ENCODE measurements at regions not wholly inside any gene's neighbourhood (a gene's known extent, or its start where the extent isn't known, plus 50 kb on each side); places are given as distances from the start of the nearest gene placed in this dataset.

DNA sequence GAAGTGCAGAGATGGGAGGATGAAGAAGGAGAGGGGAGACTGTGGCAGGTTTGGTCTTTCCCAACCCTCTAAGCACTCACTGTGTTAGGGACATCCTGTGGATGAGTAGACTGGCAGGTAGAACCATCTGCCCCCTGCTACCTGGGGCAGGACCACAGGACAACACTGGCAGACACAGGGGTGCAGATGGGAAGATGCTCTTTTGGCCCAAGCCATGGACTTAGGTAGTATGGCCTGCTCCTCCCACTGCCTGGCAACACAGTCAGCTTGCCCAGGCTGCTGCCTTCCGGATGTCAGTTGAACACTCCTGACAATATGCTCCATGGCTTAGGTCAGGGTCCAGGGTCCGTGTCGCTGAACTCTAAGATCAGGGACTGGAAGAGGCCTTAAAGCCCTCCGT lies 140.7 kb upstream of the NAV2 start:
- no peak for DNase-seq
- in situ Hi-C loops (cut with MboI; ENCODE audit: low pct_unique_long_range_greater_than_20kb, low sequenced_read_pairs), result loop anchor here (25.0 kb wide), 2 partner anchors 165 to 340 kb away; no protein-coding TSS in a partner anchor

GRCh38 chr11:19570889-19571288 lies 141.7 kb upstream of the NAV2 start:
- in situ Hi-C loops (cut with MboI; ENCODE audit: low pct_unique_long_range_greater_than_20kb, low sequenced_read_pairs), result loop anchor here (25.0 kb wide), 2 partner anchors 166 to 341 kb away; no protein-coding TSS in a partner anchor

DNA sequence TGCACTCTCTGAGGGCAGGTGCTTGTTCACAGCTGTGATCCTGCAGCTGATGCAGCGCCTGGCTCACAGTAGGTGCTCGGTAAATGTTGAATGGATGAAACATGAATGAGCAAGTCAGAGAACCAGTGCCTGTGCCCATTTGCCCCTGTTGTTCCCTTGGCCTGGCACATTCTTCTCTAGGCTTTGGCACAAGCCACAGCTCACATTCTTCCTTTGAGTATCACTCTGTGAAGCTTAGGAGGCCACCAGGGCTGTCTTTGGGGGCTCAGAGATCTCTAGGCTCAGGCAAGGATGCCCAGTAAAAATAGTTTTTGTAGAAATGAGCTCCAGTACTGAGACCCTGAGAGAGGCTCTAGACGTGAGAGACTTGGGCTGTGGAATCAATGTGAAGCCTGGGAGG lies 144.6 kb upstream of the NAV2 start:
- no peak for DNase-seq
- in situ Hi-C loops (cut with MboI; ENCODE audit: low pct_unique_long_range_greater_than_20kb, low sequenced_read_pairs), result loop anchor here (25.0 kb wide), 2 partner anchors 169 to 344 kb away; no protein-coding TSS in a partner anchor

More at GRCh38 chr11:19570889-19571288, 141.7 kb upstream of the NAV2 start:
- no peak for DNase-seq

DNA sequence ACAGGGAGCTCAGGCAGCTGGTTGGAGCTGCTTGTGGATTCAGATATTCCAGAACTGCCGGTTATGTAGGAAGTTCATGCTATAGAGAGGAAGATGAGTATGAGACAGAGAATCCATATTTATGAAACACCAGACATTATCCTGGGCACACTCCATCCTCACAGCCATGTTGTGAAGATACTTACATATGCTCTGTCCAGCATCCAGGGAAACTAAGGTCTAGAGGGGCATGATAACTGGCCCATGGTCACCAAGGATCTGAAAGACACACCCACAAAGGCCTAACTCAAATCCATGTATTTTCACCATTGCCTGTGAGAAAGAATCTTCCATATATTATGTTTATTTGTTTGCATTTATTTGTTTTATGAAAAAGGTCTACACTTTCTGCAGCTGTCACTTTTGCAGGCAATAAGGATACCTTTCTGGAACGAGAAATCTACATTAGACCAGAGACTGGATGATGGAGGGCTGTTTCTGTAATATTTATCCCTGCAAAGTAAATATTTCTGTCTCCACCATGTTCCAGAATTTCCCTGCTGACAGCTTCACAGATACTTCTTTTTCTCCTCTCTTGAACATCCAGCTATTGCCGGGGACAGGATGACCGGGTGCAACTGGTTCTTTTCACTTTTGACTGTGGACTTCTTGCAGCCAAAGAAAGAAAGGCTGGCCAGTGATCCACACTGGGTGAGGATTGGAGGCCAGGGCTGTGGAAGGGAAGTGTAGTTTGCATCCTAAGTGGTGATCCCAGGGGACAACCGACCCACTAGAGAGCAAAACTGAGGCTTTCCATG lies 145.9 kb upstream of the NAV2 start:
- DNase-seq, result no peak
- in situ Hi-C loops (cut with MboI; ENCODE audit: low pct_unique_long_range_greater_than_20kb, low sequenced_read_pairs), result loop anchor here (25.0 kb wide), 2 partner anchors 171 to 346 kb away; no protein-coding TSS in a partner anchor

- in situ Hi-C loops (cut with MboI; ENCODE audit: low pct_unique_long_range_greater_than_20kb, low sequenced_read_pairs), result loop anchor here (25.0 kb wide), 2 partner anchors 172 to 347 kb away; no protein-coding TSS in a partner anchor
- no peak for DNase-seq
Measured at GRCh38 chr11:19565639-19566038, 147.0 kb upstream of the NAV2 start.

DNA sequence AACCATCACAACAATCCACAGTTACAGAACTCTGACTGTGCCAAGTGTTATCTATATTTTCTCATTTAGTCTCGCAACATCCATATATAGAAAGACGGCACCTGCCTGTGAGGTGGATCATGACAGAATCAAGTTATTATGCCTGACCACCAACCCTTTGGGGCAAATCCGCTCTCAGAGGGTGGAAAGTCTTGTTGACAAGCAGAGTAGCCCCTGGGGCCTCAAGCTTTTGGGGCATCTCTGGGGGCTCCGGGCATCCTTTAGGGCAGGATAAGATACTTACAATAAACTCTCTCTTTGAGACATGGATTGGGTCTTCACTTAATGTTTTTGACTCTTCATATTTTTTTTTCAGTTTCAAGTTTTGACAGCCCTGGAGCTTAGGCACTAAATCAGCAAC lies 150.5 kb upstream of the NAV2 start:
- in situ Hi-C loops (cut with MboI; ENCODE audit: low pct_unique_long_range_greater_than_20kb, low sequenced_read_pairs), result loop anchor here (25.0 kb wide), 2 partner anchors 175 to 350 kb away; no protein-coding TSS in a partner anchor
- no peak for DNase-seq

- DNase-seq, result no peak
- in situ Hi-C loops (cut with MboI; ENCODE audit: low pct_unique_long_range_greater_than_20kb, low sequenced_read_pairs), result loop anchor here (25.0 kb wide), 2 partner anchors 176 to 351 kb away; no protein-coding TSS in a partner anchor
Measured at GRCh38 chr11:19561011-19561410, 151.6 kb upstream of the NAV2 start.

- DNase-seq, result no peak
- in situ Hi-C loops (cut with MboI; ENCODE audit: low pct_unique_long_range_greater_than_20kb, low sequenced_read_pairs), result loop anchor here (25.0 kb wide), 2 partner anchors 177 to 352 kb away; no protein-coding TSS in a partner anchor
Measured at GRCh38 chr11:19560156-19560555, 152.5 kb upstream of the NAV2 start.

- no peak for DNase-seq
- in situ Hi-C loops (cut with MboI; ENCODE audit: low pct_unique_long_range_greater_than_20kb, low sequenced_read_pairs), result loop anchor here (25.0 kb wide), 2 partner anchors 178 to 353 kb away; no protein-coding TSS in a partner anchor
Measured at GRCh38 chr11:19559746-19560145, 152.9 kb upstream of the NAV2 start.

- no peak for DNase-seq
- in situ Hi-C loops (cut with MboI; ENCODE audit: low pct_unique_long_range_greater_than_20kb, low sequenced_read_pairs), result loop anchor here (25.0 kb wide), 2 partner anchors 179 to 354 kb away; no protein-coding TSS in a partner anchor
Measured at GRCh38 chr11:19558189-19558986, 154.2 kb upstream of the NAV2 start.

DNA sequence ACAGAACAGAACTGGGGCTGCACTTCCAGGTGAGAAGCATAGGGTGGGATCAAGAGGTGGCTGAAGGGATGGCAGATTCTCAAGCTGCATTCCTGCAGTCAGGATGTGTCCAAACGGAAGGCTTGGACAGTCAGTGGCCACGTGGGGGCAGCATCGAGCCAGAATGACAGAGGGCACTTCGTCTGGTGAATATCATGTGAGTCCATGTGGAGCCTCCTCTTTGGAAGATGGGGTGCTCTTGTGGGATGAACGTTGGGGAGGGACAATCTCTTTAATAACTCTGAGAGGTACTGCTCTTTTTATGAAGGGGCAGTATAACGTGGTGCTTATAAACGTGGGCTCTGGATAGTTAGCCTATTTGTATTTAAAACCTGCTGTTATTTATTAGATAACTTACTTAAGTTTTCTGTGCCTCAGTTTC lies 154.9 kb upstream of the NAV2 start:
- in situ Hi-C loops (cut with MboI; ENCODE audit: low pct_unique_long_range_greater_than_20kb, low sequenced_read_pairs), result loop anchor here (25.0 kb wide), 2 partner anchors 180 to 355 kb away; no protein-coding TSS in a partner anchor
- peak; percentile 57 for DNase-seq

- no peak for DNase-seq
- in situ Hi-C loops (cut with MboI; ENCODE audit: low pct_unique_long_range_greater_than_20kb, low sequenced_read_pairs), result loop anchor here (25.0 kb wide), 2 partner anchors 180 to 355 kb away; no protein-coding TSS in a partner anchor
Measured at GRCh38 chr11:19557185-19557584, 155.5 kb upstream of the NAV2 start.

DNA sequence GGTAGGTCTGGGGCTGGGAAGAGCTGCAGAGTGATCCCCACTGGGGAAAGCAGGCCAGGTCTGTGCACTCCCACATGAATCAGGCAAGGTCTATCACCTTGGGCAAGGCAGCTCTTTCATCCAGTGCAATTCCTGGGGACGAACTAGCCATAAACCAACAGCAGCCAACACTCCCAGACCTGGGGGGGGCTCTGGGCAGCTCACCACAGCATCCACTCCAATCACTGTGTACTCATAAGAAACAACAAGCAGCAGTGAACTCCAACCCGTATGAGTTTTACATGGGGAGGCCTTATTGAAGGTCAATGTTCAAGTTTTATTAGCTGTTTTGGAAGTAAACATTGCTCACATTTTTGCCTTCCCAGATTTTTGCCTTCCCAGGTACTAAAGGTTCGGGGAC lies 157.4 kb upstream of the NAV2 start:
- in situ Hi-C loops (cut with MboI; ENCODE audit: low pct_unique_long_range_greater_than_20kb, low sequenced_read_pairs), result loop anchor here (25.0 kb wide), 2 partner anchors 182 to 357 kb away; no protein-coding TSS in a partner anchor
- no peak for DNase-seq

DNA sequence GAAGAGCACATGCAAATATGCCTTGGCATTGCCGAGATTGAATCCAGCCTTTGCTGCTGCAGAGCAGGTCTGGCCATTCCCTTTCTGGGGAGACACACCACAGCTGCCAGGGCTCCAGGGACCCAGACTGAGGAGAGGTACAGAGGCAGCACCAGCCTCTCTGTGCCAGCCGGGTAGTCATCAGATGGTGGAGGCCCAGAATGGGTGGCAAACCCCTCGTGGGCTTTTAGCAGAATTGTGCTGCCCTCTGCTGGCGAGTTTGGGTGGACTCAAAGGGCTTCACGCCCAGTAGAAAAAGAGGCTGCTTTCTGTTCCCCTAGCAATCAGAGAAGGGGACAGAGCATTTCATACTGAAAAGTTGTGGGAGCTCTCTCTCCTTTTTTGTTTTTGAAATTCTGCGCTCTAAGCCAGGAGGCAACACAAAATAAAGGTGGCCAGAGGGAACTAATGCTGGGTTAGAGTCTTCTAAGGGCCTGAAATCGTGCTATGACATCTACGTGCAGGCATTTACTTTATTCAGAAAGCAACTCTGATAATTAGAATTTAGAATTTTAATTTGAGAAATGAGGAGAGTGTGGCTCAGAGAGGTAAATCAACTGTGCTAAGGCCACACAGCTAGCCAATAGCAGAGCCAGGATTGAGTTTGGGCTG lies 158.8 kb upstream of the NAV2 start:
- in situ Hi-C loops (cut with MboI; ENCODE audit: low pct_unique_long_range_greater_than_20kb, low sequenced_read_pairs), result loop anchor here (25.0 kb wide), 2 partner anchors 183 to 358 kb away; no protein-coding TSS in a partner anchor

DNA sequence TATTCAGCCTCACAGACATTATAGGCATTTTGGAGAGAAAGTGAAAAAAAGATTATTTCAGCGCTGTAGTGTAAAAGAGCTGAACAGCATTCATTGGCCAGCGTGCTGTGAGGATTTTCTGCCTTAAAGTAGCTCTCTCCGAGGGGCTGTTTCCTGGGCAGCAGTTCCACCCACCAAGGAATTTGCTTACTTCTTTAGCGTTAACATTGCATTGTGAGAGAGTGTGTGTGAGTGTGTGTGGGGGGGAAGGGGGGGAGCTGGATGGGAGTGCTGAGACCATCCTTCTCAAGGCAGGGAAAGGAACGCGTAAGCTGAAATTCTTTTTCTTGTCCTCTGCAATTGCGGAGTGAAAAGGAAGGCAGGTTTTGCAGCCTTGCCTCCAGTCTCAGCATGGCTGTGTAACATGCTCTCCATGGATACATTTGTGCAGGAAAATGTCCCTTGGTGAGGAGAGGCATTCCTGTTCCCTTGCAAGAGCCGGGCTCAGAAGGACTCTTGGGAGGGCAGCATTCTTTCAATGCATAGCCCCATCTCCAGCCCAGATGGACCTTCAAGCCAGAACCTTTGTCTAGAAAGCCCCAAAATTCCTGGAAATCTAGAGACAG lies 159.9 kb upstream of the NAV2 start:
- in situ Hi-C loops (cut with MboI; ENCODE audit: low pct_unique_long_range_greater_than_20kb, low sequenced_read_pairs), result loop anchor here (25.0 kb wide), 2 partner anchors 185 to 360 kb away; no protein-coding TSS in a partner anchor
- no peak for DNase-seq

More for the DNA sequence above, 158.8 kb upstream of the NAV2 start:
- DNase-seq, result peak; percentile 68

GRCh38 chr11:19552161-19552560 lies 160.5 kb upstream of the NAV2 start:
- DNase-seq, result no peak
- in situ Hi-C loops (cut with MboI; ENCODE audit: low pct_unique_long_range_greater_than_20kb, low sequenced_read_pairs), result loop anchor here (25.0 kb wide), 2 partner anchors 185 to 360 kb away; no protein-coding TSS in a partner anchor

DNA sequence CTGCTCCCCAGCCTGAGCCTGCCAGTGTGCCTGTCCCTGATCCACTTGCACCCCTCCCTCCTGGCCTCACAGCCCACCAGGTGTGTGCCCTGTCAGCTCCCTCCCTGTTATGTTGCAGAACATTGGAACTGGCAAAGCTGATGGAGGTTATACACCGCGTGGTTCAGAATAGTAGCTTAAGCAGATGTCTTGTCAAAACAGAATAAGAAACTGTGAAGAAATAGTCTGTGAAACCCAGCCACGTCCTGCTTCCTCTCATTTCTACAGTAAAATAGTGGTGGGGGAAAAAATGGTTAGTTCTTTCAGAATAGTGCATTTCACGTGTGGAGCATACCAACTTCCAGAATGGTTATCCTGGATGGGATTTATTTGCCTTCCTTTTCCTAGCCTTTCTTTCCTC lies 161.2 kb upstream of the NAV2 start:
- DNase-seq, result no peak
- in situ Hi-C loops (cut with MboI; ENCODE audit: low pct_unique_long_range_greater_than_20kb, low sequenced_read_pairs), result loop anchor here (25.0 kb wide), 2 partner anchors 186 to 361 kb away; no protein-coding TSS in a partner anchor

GRCh38 chr11:19547044-19547443 lies 165.6 kb upstream of the NAV2 start:
- in situ Hi-C loops (cut with MboI; ENCODE audit: low pct_unique_long_range_greater_than_20kb, low sequenced_read_pairs), result loop anchor here (25.0 kb wide), 1 partner anchor 460 kb away; no protein-coding TSS in a partner anchor
- no peak for DNase-seq

All from KBM-7 (cell line).